NCI-H226 (cell line): ENCODE measurements at regions not wholly inside any gene's neighbourhood (a gene's known extent, or its start where the extent isn't known, plus 50 kb on each side); places are given as distances from the start of the nearest gene placed in this dataset.
"Not testable (repeated sequence)": the region's sequence is repeated elsewhere in the genome, so short reads cannot be mapped to it uniquely, and the experiment has no call there.

Source experiments
- DNase-seq: peaks from one replicate; pipeline ENCODE4 v3.0.0-alpha.2; 2015

DNA sequence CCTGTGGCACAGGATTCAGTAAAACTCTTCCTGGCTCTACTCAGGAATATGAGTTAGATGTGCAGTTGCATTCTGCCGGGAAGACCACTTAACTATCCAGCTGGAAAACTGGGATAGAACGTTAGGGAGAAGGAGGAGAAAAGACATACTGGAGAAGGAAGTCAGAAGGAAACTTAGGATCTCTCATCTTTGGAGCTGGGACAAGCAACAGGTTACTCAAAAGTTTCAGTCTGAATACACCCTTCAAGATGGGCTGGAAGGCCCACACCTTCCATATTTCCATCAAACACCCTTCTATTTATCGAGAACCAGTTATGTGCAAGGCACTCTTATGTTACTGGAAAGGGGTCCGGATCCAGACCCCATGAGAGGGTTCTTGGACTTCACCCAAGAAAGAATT, 440.4 kb upstream of the NRP1 start:
- no peak for DNase-seq

- DNase-seq: no peak
Observed at GRCh38 chr10:33773886-33774480, 439.5 kb upstream of the NRP1 start.

GRCh38 chr10:33773253-33773573, 438.7 kb upstream of the NRP1 start:
- no peak for DNase-seq

- DNase-seq: no peak
Observed at GRCh38 chr10:33772370-33773252, 438.1 kb upstream of the NRP1 start.

- not testable (repeated sequence) for DNase-seq
Observed at GRCh38 chr10:33771856-33772255, 437.4 kb upstream of the NRP1 start.

- DNase-seq: no peak
Observed at GRCh38 chr10:33764694-33765185, 430.3 kb upstream of the NRP1 start.

- no peak for DNase-seq
Observed at GRCh38 chr10:33760056-33760943, 425.8 kb upstream of the NRP1 start.

GRCh38 chr10:33759191-33759590, 424.7 kb upstream of the NRP1 start:
- no peak for DNase-seq

GRCh38 chr10:33758299-33758698, 423.8 kb upstream of the NRP1 start:
- no peak for DNase-seq

- no peak for DNase-seq
Observed at GRCh38 chr10:33754052-33754451, 419.6 kb upstream of the NRP1 start.

DNA sequence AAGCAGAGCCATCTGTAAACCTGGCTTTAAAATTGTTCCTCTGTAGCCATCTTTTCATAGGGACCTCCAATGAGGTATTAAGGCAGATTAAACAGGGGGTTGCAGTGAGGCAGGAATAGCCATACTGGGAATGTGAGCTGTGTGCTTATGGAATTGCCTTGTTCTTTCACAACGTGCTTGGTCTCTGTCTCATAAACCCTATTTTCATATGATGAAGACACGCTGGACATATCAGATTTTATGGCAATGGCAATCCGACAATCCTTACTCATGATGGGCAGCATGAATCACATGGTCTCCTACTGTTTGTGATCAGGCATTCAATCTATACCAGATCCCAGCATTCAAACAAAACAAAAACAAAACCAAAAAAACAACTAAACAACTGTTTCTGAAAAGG, 418.9 kb upstream of the NRP1 start:
- no peak for DNase-seq

DNA sequence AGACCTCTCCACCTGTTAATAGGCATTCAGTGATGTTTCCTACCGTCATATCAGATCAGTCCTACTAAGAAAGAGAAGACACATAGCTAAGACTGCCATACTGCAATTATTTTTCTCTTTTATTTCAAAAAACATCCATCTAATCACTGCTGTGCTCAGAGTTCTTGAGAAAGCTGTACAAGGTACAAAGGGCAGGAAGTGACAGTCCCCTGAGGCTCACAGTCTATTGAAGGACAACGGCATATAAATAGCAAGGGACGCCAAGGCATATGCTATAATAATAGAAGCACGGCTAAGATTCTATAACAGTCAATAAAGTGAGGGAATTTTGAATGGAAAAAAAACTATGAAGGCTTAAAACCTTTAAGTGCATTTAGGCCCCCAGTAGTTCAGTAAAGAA, 415.3 kb upstream of the NRP1 start:
- DNase-seq: no peak

DNA sequence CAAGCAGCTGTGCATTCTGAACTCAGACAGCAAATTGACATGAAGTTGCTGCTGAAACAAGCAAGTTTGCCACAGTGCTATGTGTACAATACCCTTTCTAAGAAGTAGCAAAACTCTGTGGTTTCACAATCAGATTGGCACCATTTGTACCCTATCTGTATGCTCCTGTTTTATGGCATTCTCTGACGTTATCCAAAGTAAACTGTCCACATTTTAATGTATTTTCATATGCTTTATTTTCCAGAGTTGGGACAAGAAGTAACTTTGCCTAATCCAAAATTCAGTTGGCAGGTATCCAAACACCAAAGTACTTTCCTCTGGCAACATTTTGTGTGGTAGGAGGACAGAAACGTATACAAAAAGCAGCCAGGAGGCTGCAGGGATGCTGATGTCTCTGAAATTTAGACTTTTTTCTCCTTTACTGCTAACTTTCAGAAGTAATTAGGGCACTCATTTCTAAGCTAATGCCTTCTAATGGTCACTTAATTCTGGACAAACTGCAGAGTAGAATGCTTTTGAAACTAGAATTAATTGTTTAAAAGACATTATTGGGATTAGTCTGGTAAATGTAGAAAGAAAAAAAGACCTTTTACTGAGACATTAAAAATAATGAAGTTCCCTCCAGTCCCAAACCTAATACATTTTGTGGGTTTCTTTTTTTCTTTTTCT, 414.7 kb upstream of the NRP1 start:
- no peak for DNase-seq

DNA sequence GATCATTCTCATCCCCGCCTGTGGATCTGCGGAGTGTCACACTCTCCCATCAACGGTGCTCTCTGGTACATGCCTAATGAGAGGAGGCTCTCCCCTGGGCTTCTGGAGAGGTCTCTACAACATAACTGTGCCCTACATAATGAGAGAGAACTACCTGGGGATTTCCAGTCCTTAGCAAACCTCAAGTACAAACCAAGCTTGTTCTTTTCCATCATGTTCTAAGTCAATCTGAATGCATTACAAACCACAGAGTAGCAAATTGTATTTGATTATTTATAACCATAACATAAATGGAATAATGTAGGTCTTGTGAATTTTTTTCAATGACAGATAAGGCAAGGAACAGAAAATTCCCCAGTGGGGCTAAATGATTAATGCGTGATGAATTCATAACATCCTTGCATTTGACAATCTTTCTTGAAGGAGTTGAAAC, 412.4 kb upstream of the NRP1 start:
- peak; percentile 9 for DNase-seq

GRCh38 chr10:33746186-33746585, 411.7 kb upstream of the NRP1 start:
- no peak for DNase-seq

- DNase-seq: no peak
Observed at GRCh38 chr10:33743429-33743857, 409.0 kb upstream of the NRP1 start.

- DNase-seq: no peak
Observed at GRCh38 chr10:33739031-33739430, 404.6 kb upstream of the NRP1 start.

- no peak for DNase-seq
Observed at GRCh38 chr10:33735464-33735923, 401.0 kb upstream of the NRP1 start.

DNA sequence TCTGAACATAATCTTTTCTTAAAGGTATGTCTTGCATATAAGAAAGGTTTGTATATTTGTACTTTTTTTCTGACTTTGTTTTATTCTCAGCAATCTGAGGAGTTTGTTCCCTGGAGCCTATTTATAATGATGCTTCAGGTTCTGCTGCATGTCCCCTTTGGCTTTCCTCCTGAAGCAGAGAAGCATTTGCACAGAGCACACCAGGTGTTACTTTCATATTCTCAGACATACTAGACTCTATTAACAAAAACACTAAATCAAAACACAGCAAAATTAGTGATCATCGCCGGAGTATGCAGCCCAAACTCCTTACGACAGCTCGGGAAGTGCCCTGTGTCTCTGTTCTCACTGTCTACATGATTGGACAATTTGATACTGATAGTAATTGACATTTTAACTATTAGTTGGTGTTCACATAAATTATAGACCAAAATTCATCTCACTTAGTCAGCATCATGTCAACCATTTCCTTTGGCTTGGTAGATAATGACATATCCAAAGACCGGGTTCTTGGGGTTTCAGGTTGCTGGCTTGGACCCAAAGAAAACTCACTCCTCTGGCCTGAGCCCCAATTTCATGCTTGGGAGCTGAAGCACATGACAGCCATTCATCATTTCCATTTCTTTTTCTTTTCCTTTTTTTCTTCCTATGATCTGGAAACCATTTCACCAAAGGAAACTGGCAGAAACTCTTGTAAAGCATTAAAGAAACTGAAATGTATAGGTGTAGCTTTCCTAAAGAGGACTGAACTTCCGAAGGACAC, 400.1 kb upstream of the NRP1 start:
- DNase-seq: peak; percentile 22

DNA sequence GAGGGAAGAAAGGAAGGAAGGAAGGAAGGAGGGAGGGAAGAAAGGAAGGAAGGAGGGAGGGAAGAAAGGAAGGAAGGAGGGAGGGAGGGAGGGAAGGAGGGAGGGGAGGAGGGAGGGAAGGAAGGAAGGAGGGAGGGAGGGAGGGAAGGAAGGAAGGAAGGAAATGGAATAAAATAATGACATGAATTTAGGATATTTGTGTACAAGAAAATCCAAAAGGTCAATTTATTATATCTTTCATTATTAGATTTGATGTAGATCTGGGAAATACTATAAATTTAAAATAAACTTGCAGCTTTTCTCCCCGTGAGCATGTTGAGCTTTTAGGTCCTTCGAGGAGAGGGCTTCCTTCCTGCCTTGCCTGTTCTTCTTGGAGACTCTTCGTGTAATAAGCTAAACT, 398.6 kb upstream of the NRP1 start:
- DNase-seq: no peak

DNA sequence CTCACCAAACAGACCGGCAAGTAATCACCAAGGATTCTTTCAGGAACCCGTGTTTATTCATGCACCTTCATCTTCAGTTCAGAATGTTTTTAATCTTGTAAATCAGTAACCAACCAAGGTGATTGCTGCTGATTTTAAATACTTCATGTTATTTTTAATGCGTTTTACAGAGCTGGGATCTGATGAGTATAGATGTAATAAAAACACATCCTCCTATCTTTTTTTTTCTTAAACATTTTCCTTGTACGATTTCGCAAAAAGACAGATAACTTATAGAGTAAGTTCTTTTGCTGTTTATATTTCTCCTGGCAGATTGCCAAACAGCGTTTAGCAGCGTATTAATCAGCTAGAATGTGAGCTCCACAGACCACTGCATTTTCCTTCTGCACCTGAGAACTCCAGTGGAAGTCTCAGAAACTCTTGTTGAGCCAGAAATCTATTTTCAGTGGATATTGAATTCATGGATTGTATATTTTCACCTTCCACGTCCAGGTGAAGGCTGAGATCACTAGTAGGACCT, 397.8 kb upstream of the NRP1 start:
- no peak for DNase-seq

- DNase-seq: no peak
Observed at GRCh38 chr10:33731322-33731721, 396.9 kb upstream of the NRP1 start.
